ENCODE measurements at regions not wholly inside any gene's neighbourhood (a gene's known extent, or its start where the extent isn't known, plus 50 kb on each side); places are given as distances from the start of the nearest gene placed in this dataset.
A peak's percentile ranks its signal among the peaks of the same experiment; 100 is the strongest.

GRCh38 chr4:41405464-41406112 lies 132.4 kb upstream of the LIMCH1 start:
- Histone ChIP-seq H3K27me3 (ENCODE audit: control insufficient read depth, insufficient read depth, low read length, poor library complexity, severe bottlenecking) (no peaks in the 10 kb centered on the region), H3K4me1 (ENCODE audit: control insufficient read depth, insufficient read depth, low read length) (peaks cover 4% of the 10 kb centered on the region), H3K27ac (ENCODE audit: insufficient read depth, low read depth, low read length, poor library complexity, severe bottlenecking) (no peak overlapping the region), H3K4me3 (ENCODE audit: insufficient read depth, low read depth, low read length) (no peak overlapping the region), H3K9me3 (ENCODE audit: control insufficient read depth, low read length) (no peaks in the 10 kb centered on the region), H3K36me3 (ENCODE audit: control insufficient read depth, insufficient read depth, low read length) (no peaks in the 10 kb centered on the region)
- WGBS, 2 experiments = 86 to 94% methylated on average over 4 of the region's 4 CpGs

- H3K36me3 ChIP-seq (ENCODE audit: control insufficient read depth, insufficient read depth, low read length) = no peaks in the 10 kb centered on the region
- H3K27me3 ChIP-seq (ENCODE audit: control insufficient read depth, insufficient read depth, low read length, poor library complexity, severe bottlenecking) = no peaks in the 10 kb centered on the region
- H3K9me3 ChIP-seq (ENCODE audit: control insufficient read depth, low read length) = no peaks in the 10 kb centered on the region
- no peak overlapping the region for H3K4me3 ChIP-seq (ENCODE audit: insufficient read depth, low read depth, low read length)
- no peak overlapping the region for H3K27ac ChIP-seq (ENCODE audit: insufficient read depth, low read depth, low read length, poor library complexity, severe bottlenecking)
- 89 to 100% methylated on average over 1 of the region's 1 CpG for WGBS, 2 experiments
- H3K4me1 ChIP-seq (ENCODE audit: control insufficient read depth, insufficient read depth, low read length) = peaks cover 8% of the 10 kb centered on the region
Observed at GRCh38 chr4:41406113-41406516, 131.8 kb upstream of the LIMCH1 start.

GRCh38 chr4:41408150-41408549 lies 129.8 kb upstream of the LIMCH1 start:
- Histone ChIP-seq H3K9me3 (ENCODE audit: control insufficient read depth, low read length) (no peaks in the 10 kb centered on the region), H3K27me3 (ENCODE audit: control insufficient read depth, insufficient read depth, low read length, poor library complexity, severe bottlenecking) (no peaks in the 10 kb centered on the region), H3K27ac (ENCODE audit: insufficient read depth, low read depth, low read length, poor library complexity, severe bottlenecking) (no peak overlapping the region), H3K36me3 (ENCODE audit: control insufficient read depth, insufficient read depth, low read length) (no peaks in the 10 kb centered on the region), H3K4me1 (ENCODE audit: control insufficient read depth, insufficient read depth, low read length) (peaks cover 8% of the 10 kb centered on the region), H3K4me3 (ENCODE audit: insufficient read depth, low read depth, low read length) (no peak overlapping the region)
- 0% methylated on average over 1 of the region's 1 CpG for WGBS, 2 experiments

GRCh38 chr4:41408859-41409593 lies 128.9 kb upstream of the LIMCH1 start:
- H3K9me3 ChIP-seq (ENCODE audit: control insufficient read depth, low read length) = no peaks in the 10 kb centered on the region
- H3K4me1 ChIP-seq (ENCODE audit: control insufficient read depth, insufficient read depth, low read length) = peaks cover 8% of the 10 kb centered on the region
- no peak overlapping the region for H3K4me3 ChIP-seq (ENCODE audit: insufficient read depth, low read depth, low read length)
- no peaks in the 10 kb centered on the region for H3K36me3 ChIP-seq (ENCODE audit: control insufficient read depth, insufficient read depth, low read length)
- H3K27me3 ChIP-seq (ENCODE audit: control insufficient read depth, insufficient read depth, low read length, poor library complexity, severe bottlenecking) = no peaks in the 10 kb centered on the region
- H3K27ac ChIP-seq (ENCODE audit: insufficient read depth, low read depth, low read length, poor library complexity, severe bottlenecking) = no peak overlapping the region
- 97 to 98% methylated on average over 3 to 4 of the region's 4 CpGs for WGBS, 2 experiments

GRCh38 chr4:41409594-41409895 lies 128.4 kb upstream of the LIMCH1 start:
- Histone ChIP-seq H3K4me3 (ENCODE audit: insufficient read depth, low read depth, low read length) (no peak overlapping the region), H3K36me3 (ENCODE audit: control insufficient read depth, insufficient read depth, low read length) (no peaks in the 10 kb centered on the region), H3K27ac (ENCODE audit: insufficient read depth, low read depth, low read length, poor library complexity, severe bottlenecking) (no peak overlapping the region), H3K4me1 (ENCODE audit: control insufficient read depth, insufficient read depth, low read length) (peaks cover 8% of the 10 kb centered on the region), H3K9me3 (ENCODE audit: control insufficient read depth, low read length) (no peaks in the 10 kb centered on the region), H3K27me3 (ENCODE audit: control insufficient read depth, insufficient read depth, low read length, poor library complexity, severe bottlenecking) (no peaks in the 10 kb centered on the region)
- WGBS, 2 experiments = 98 to 100% methylated on average over 2 of the region's 2 CpGs

GRCh38 chr4:41410049-41410448 lies 127.9 kb upstream of the LIMCH1 start:
- 93 to 96% methylated on average over 3 of the region's 3 CpGs for WGBS, 2 experiments
- Histone ChIP-seq H3K27me3 (ENCODE audit: control insufficient read depth, insufficient read depth, low read length, poor library complexity, severe bottlenecking) (no peaks in the 10 kb centered on the region), H3K27ac (ENCODE audit: insufficient read depth, low read depth, low read length, poor library complexity, severe bottlenecking) (no peak overlapping the region), H3K36me3 (ENCODE audit: control insufficient read depth, insufficient read depth, low read length) (no peaks in the 10 kb centered on the region), H3K4me1 (ENCODE audit: control insufficient read depth, insufficient read depth, low read length) (peaks cover 8% of the 10 kb centered on the region), H3K4me3 (ENCODE audit: insufficient read depth, low read depth, low read length) (no peak overlapping the region), H3K9me3 (ENCODE audit: control insufficient read depth, low read length) (no peaks in the 10 kb centered on the region)

- peaks cover 16% of the 10 kb centered on the region for H3K4me1 ChIP-seq (ENCODE audit: control insufficient read depth, insufficient read depth, low read length)
- no peaks in the 10 kb centered on the region for H3K27me3 ChIP-seq (ENCODE audit: control insufficient read depth, insufficient read depth, low read length, poor library complexity, severe bottlenecking)
- no peaks in the 10 kb centered on the region for H3K36me3 ChIP-seq (ENCODE audit: control insufficient read depth, insufficient read depth, low read length)
- H3K27ac ChIP-seq (ENCODE audit: insufficient read depth, low read depth, low read length, poor library complexity, severe bottlenecking) = no peak overlapping the region
- WGBS, 2 experiments = 76 to 77% methylated on average over 5 to 8 of the region's 8 CpGs
- no peak overlapping the region for H3K4me3 ChIP-seq (ENCODE audit: insufficient read depth, low read depth, low read length)
- H3K9me3 ChIP-seq (ENCODE audit: control insufficient read depth, low read length) = no peaks in the 10 kb centered on the region
Observed at GRCh38 chr4:41413670-41414411, 124.1 kb upstream of the LIMCH1 start.

GRCh38 chr4:41414412-41414779 lies 123.6 kb upstream of the LIMCH1 start:
- Histone ChIP-seq H3K4me3 (ENCODE audit: insufficient read depth, low read depth, low read length) (no peak overlapping the region), H3K27me3 (ENCODE audit: control insufficient read depth, insufficient read depth, low read length, poor library complexity, severe bottlenecking) (no peaks in the 10 kb centered on the region), H3K4me1 (ENCODE audit: control insufficient read depth, insufficient read depth, low read length) (peaks cover 17% of the 10 kb centered on the region), H3K36me3 (ENCODE audit: control insufficient read depth, insufficient read depth, low read length) (no peaks in the 10 kb centered on the region), H3K9me3 (ENCODE audit: control insufficient read depth, low read length) (no peaks in the 10 kb centered on the region), H3K27ac (ENCODE audit: insufficient read depth, low read depth, low read length, poor library complexity, severe bottlenecking) (no peak overlapping the region)
- 68 to 70% methylated on average over 7 of the region's 7 CpGs for WGBS, 2 experiments

- 68 to 74% methylated on average over 8 of the region's 8 CpGs for WGBS, 2 experiments
- peak overlapping the region; percentile 33 for H3K27ac ChIP-seq (ENCODE audit: insufficient read depth, low read depth, low read length, poor library complexity, severe bottlenecking)
- H3K9me3 ChIP-seq (ENCODE audit: control insufficient read depth, low read length) = no peaks in the 10 kb centered on the region
- no peak overlapping the region for H3K4me3 ChIP-seq (ENCODE audit: insufficient read depth, low read depth, low read length)
- H3K27me3 ChIP-seq (ENCODE audit: control insufficient read depth, insufficient read depth, low read length, poor library complexity, severe bottlenecking) = no peaks in the 10 kb centered on the region
- H3K4me1 ChIP-seq (ENCODE audit: control insufficient read depth, insufficient read depth, low read length) = peaks cover 8% of the 10 kb centered on the region
- no peaks in the 10 kb centered on the region for H3K36me3 ChIP-seq (ENCODE audit: control insufficient read depth, insufficient read depth, low read length)
Observed at GRCh38 chr4:41418444-41418843, 119.5 kb upstream of the LIMCH1 start.

- H3K9me3 ChIP-seq (ENCODE audit: control insufficient read depth, low read length) = no peaks in the 10 kb centered on the region
- 95% methylated on average over 6 of the region's 6 CpGs for WGBS, 2 experiments
- H3K27me3 ChIP-seq (ENCODE audit: control insufficient read depth, insufficient read depth, low read length, poor library complexity, severe bottlenecking) = no peaks in the 10 kb centered on the region
- no peak overlapping the region for H3K27ac ChIP-seq (ENCODE audit: insufficient read depth, low read depth, low read length, poor library complexity, severe bottlenecking)
- H3K4me1 ChIP-seq (ENCODE audit: control insufficient read depth, insufficient read depth, low read length) = peaks cover 8% of the 10 kb centered on the region
- no peaks in the 10 kb centered on the region for H3K36me3 ChIP-seq (ENCODE audit: control insufficient read depth, insufficient read depth, low read length)
- no peak overlapping the region for H3K4me3 ChIP-seq (ENCODE audit: insufficient read depth, low read depth, low read length)
Observed at GRCh38 chr4:41420541-41420940, 117.4 kb upstream of the LIMCH1 start.
